ENCODE measurements at regions not wholly inside any gene's neighbourhood (a gene's known extent, or its start where the extent isn't known, plus 50 kb on each side); places are given as distances from the start of the nearest gene placed in this dataset.

DNA sequence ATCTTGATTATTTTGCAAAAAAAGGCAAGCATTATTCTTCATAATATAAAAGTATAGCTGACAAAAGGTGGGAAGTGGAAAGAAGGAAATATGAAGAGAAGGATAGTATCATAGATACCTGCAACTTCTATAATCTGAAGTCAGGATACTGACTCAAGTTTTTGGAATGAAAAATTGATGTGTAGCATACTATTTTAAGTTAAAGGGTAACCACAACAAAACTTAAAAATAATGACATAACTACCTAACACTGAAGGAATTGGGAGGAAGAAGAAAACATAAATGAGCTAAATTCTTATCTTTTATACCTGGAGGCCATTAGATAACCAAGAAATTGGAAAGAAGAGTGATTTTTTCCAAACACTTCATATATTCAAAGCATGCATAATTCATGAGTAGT is 51.8 kb upstream of the TLE1 start:
- DNase-seq (ENCODE audit: low spot score), result no peak

GRCh38 chr9:81748091-81748490 is 58.7 kb upstream of the TLE1 start:
- no peak for DNase-seq (ENCODE audit: low spot score)

- DNase-seq (ENCODE audit: low spot score), result no peak
Observed at GRCh38 chr9:81753436-81753835, 64.1 kb upstream of the TLE1 start.

DNA sequence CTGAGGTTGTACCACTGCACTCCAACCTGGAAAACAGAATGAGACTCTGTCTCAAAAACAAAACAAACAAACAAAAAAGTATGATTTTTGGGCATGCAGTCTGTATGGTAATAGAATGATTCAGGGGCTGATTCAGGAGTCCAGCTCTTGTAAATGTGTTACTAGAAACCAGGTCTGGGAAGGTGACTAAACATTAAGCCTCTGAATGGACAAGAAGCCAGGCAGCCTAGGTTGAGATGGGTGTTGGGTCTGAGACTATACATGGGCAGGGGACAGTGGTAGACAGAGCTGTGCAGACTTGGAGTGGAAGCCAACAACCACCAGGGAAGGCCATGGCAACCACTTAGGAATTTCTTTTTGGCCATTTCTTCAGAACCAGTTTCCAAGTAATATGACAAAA is 64.9 kb upstream of the TLE1 start:
- DNase-seq (ENCODE audit: low spot score), result no peak

DNA sequence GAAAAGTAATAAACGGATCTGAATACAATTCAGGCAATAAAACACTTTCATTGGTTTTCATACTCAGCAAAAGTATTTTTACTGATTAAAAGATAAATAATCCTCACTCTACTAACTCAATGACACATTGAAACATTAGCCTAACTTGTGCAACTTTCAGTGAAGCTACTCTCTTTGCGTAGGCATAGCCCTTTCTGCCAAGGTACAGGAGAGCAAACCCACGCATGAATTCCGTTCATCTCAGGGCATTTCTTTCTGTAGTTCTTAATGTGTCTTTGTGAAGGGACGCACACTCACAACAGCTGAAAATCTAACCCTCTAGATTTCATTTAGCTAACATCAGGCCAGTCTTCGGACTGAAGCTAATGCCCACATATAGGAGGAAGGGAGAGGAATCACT is 66.4 kb upstream of the TLE1 start:
- no peak for DNase-seq (ENCODE audit: low spot score)

DNA sequence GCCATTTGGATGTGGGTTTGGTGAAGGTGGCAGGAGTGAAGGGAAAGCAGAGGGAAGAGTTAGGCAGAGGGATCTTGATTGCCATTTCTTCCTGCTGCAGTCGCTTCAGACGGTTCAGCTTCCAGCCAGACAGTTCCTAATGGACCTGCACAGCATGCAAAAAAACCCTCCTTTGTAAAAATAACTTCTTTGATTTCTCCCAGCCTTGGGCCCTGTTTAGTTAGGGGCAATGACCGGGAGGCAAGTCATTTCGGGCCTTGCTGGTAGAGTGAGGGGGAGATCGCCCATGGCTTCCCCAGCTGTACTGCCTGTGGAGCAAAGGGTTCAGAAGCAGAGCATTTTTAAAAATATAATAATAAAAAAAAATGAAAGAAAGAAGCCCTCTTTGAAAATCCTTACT is 67.2 kb upstream of the TLE1 start:
- no peak for DNase-seq (ENCODE audit: low spot score)

GRCh38 chr9:81758123-81758797 is 68.9 kb upstream of the TLE1 start:
- no peak for DNase-seq (ENCODE audit: low spot score)

DNA sequence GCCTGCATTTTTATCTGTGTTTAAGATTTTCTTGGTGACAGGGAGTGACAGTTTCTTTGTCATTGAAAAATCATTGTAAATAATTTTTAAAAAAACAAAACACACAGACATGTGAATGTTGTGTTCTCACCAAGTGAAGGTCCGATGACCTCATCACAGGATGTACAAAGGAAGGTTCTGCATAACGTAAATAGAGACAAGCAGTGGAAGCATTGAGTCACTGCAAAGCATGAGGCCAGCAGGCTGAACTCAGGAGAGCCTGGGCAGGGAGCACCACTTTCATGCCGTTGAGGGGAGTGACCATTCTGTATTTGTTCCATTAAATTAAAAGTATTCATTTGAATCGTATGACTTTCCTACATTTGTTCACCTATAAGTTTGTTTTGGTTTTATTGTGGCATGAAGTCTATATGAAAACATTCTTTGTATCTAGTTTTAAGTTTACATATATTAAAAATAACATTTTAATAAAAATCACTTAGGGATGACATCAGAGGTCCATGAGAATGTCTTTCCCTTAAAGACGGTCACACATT is 70.4 kb upstream of the TLE1 start:
- DNase-seq (ENCODE audit: low spot score), result no peak

DNA sequence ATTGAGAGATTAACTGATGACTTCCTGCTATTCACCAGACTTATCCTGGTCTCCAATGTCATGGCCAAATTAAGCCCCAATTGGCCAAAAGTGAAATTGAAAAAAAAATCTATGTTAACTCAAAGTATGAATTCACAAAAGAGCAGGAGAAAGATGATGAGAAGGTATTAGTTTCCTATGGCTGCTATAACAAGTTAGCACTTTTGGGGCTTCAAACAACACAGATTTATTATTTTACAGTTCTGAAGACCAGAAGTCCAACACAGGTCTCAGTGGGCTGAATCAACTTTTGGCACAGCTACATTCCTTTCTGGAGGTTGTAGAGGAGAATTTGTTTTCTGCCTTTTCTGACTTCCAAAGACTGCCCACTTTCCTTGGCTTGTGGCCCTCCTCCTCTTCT is 78.6 kb upstream of the TLE1 start:
- no peak for DNase-seq (ENCODE audit: low spot score)

DNA sequence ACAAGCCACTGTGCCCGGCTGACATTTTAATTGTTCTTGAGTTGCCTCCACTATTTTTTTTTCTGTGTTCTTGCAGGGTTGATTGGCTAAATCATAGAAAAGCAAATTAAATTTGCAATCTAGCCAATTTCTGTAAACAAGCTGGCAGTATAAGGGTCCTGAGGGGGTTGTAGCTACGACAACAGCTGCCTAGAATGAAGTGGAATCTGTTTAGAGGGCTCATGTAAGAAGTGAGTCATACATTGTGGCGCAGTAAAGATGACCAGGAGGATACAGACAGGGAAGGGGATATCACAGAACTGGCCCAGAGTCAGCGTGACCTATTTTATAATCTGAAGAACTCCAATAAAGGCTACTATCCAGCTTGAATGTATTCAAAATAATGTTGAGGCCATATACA is 82.2 kb upstream of the TLE1 start:
- no peak for DNase-seq (ENCODE audit: low spot score)

DNA sequence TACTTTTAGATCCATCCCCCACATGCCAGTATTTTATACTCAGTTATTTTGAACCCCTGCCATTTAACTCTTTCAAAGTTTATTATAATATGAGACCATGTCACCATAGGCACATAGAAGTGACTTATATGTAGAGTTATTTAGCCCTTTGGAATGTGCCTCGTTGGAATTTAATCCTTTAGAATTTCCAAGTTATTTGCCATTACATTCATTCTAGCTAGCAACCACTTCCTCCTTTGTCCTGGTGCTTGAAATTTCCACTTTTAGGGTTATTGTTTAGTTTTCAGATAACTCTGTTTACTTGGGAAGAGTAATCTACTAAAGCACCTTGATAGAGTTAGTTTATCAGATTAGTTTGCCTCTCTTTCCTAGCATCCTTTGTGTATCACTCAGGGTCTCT is 82.8 kb upstream of the TLE1 start:
- no peak for DNase-seq (ENCODE audit: low spot score)

GRCh38 chr9:81776390-81776789 is 87.0 kb upstream of the TLE1 start:
- DNase-seq (ENCODE audit: low spot score), result no peak

DNA sequence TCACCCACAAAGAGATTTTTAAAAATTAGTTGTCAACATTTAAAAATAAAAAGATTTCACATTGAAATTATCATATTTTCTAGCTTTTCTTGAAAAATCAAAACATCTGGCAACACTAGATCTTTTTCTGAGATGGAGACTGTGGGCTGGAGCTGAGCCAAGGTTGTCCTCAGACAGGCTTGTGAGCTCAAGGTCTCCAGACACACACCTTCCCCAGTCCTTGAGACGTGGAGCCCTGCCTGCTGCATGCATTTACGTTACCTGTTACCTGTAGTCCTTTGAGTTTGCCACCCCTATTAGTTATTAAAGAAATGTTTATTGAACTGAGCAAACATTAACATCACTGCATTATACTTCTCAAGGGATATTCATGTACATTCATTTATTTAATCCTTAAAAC is 87.5 kb upstream of the TLE1 start:
- DNase-seq (ENCODE audit: low spot score), result no peak

- no peak for DNase-seq (ENCODE audit: low spot score)
Observed at GRCh38 chr9:81777482-81777881, 88.1 kb upstream of the TLE1 start.

- DNase-seq (ENCODE audit: low spot score), result no peak
Observed at GRCh38 chr9:81782313-81782995, 93.1 kb upstream of the TLE1 start.

GRCh38 chr9:81787747-81788632 is 98.6 kb upstream of the TLE1 start:
- DNase-seq (ENCODE audit: low spot score), result no peak

GRCh38 chr9:81789721-81790120 is 100.4 kb upstream of the TLE1 start:
- DNase-seq (ENCODE audit: low spot score), result no peak

- no peak for DNase-seq (ENCODE audit: low spot score)
Observed at GRCh38 chr9:81790166-81790565, 100.8 kb upstream of the TLE1 start.

DNA sequence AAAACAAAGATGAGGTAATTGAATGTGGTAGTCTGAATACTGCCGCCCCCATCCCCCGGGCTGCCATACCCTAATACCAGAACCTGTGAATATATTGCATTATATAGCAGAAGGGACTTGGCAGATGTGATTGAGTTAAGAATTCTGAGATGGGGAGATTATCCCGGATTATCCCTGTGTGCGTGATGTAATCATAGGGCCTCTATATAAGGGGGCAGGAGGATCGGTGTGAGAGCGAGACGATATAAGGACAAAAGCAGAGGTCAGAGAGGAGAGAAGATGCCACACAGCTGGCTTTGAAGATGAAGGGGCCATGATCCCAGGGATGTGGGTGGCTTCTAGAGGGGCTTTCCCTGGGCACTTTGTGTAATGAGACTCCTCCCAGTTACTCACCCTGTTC is 101.7 kb upstream of the TLE1 start:
- no peak for DNase-seq (ENCODE audit: low spot score)

GRCh38 chr9:81798606-81799005 is 109.3 kb upstream of the TLE1 start:
- no peak for DNase-seq (ENCODE audit: low spot score)

GRCh38 chr9:81801190-81801589 is 111.8 kb upstream of the TLE1 start:
- no peak for DNase-seq (ENCODE audit: low spot score)

GRCh38 chr9:81804306-81804705 is 115.0 kb upstream of the TLE1 start:
- DNase-seq (ENCODE audit: low spot score), result no peak
